AG10803 (cell line): ENCODE measurements at regions not wholly inside any gene's neighbourhood (a gene's known extent, or its start where the extent isn't known, plus 50 kb on each side); places are given as distances from the start of the nearest gene placed in this dataset.

Experiments
- DNase-seq: peaks from one replicate; pipeline ENCODE4 v3.0.0; 2010; ENCODE audit warnings: low read depth
- H3K4me3 ChIP-seq: 2 replicates; pipeline ENCODE4 v1.5.1; 2011; ENCODE audit warnings: mild to moderate bottlenecking, low read length, control low read depth
- TF ChIP-seq, protein P1 (sequence below): conservative IDR thresholded peaks from 2 replicates; pipeline ENCODE4 v1.5.1; 2011; ENCODE audit warnings: mild to moderate bottlenecking, low read length, control low read depth, inconsistent platforms

DNA sequence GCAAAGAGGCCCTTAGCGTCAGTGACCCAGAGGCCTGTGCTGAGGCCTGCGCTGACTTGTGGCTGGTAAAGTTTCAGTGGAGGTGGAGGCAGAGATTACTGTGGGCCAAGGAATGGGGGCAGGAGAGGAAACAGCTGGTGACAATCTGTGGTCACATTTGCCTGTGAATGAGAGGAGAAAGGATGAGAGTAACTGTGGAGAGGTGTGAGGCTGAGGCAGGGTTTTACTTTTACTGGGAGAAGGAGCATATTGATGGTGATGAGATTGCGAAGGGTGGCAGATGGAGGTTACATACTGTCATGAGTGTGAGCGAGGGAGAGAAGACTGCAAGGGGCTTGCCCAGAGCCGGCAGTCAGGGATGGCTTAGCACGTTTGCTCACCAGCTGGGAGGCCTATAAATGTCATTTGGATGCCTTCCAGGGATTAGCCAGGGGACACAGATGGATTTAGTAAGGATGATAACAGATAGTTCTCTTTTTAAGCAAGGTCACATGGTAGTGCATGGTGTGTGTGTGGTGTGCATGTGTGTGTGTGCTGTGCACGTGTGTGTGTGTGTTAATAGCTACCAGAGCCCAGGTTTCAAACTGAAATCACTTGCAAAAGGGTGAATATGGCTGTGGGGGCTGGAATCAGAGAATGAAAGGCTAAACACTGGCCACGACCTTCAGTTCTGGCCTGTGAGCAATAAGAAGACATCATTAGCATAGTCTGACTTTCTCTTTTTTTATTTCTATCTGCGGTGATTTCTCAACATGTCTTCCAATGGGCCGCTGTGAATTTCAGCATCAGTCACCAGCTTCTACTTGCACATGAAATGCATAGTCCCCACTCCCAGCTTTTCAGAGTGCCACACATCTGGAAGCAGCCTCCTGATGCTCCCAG is 291.5 kb upstream of the ZNF32 start:
- DNase-seq, result peak; percentile 60
- TF ChIP-seq, protein P1, sequence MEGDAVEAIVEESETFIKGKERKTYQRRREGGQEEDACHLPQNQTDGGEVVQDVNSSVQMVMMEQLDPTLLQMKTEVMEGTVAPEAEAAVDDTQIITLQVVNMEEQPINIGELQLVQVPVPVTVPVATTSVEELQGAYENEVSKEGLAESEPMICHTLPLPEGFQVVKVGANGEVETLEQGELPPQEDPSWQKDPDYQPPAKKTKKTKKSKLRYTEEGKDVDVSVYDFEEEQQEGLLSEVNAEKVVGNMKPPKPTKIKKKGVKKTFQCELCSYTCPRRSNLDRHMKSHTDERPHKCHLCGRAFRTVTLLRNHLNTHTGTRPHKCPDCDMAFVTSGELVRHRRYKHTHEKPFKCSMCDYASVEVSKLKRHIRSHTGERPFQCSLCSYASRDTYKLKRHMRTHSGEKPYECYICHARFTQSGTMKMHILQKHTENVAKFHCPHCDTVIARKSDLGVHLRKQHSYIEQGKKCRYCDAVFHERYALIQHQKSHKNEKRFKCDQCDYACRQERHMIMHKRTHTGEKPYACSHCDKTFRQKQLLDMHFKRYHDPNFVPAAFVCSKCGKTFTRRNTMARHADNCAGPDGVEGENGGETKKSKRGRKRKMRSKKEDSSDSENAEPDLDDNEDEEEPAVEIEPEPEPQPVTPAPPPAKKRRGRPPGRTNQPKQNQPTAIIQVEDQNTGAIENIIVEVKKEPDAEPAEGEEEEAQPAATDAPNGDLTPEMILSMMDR, result no peak
- no peak overlapping the region for H3K4me3 ChIP-seq

DNA sequence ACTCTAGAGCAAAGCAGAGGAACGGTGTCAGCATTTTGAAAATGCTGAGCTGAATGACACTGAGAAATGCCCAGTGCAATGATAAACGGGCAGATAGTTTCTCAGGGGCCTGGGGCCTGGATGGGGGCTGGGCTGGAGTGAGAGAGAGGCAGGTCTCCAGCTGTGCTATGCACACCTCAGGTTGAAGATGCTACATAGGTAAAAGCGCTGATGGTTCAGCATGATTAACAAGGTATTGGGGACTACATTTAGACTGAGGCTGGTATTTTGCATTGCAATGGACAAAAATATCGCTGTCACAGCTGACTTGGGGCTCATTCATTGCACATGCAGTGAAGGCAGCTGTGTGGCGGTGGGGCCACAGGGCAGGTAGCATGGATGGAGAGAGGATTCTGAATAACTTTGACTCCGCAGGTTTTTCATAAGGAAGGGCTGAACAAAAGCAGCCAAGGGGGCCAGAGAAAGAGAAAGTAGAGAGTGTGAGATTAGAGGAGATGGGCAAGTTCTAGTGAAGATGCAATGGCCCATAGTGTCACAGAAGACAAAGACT is 290.8 kb upstream of the ZNF32 start:
- no peak for DNase-seq
- TF ChIP-seq, protein P1, result no peak
- no peak overlapping the region for H3K4me3 ChIP-seq

DNA sequence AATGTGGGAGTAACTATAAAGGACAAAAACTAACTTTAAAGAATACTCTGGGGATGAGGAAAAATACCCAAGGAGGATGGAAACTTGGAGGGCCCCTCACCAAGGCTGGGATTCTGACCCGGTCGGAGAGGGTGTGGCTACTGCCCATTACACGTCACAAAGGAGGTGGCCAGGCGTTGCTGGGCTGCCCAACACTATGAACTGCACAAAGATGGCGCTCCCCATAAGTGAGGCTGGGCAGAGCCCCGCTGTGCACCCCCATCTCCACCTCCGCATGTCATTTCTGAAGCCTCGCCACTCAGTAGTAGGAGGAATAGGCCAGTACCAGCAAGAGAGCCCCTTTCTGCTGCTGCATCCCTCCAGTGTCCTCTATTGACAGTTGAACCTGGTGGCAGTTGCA is 290.1 kb upstream of the ZNF32 start:
- no peak for DNase-seq
- TF ChIP-seq, protein P1, result no peak
- H3K4me3 ChIP-seq, result no peak overlapping the region

DNA sequence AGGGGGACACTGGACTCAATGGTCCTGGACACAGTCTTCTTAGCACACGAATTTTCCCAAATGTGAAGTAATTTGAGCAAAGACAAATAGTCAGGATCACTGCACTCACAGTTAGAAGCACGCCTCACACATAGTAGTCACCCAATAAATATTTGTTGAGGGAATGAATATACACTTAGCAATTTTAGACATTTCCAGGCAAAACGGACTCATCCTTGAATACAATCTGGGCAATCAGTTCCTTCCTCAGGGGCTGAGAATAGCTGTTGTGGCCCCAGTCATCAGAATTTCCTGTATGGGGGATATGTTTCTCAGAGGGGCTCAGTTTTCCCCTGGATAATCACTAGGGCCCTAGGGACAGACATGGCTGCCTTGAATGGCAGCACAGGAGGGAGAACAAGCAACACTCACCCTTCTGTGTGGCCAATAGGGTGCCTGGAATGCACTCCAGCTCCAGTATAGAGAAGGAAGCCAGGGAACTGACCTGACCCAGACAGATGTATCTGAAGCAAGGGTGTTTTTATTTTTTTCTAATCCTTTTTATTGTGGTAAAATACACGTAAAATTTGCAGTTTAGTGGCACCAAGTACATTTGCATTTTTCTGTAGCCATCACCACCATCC is 282.7 kb upstream of the ZNF32 start:
- TF ChIP-seq, protein P1, result no peak
- DNase-seq, result peak; percentile 89
- no peak overlapping the region for H3K4me3 ChIP-seq

DNA sequence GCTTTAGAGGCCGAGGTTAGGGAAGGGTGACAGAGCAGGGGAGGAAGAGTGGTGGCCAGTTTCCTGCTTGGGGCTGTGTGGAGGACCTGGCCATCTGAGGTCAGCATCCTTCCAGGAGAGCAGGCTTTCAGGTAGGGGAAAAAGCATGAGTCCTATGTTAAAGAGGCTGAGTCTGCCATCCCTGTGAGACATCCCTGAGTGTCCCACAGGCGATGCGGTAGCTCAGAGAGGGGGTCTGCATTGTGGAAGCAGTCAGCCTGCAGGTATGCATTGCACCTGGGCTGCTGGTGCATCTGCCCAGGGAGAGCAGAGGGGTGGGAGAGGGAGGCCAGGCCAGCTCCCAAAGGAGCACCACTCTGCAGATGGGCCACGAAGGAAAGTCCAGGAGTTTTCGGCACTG is 282.1 kb upstream of the ZNF32 start:
- no peak for DNase-seq
- no peak overlapping the region for H3K4me3 ChIP-seq
- TF ChIP-seq, protein P1, result no peak

DNA sequence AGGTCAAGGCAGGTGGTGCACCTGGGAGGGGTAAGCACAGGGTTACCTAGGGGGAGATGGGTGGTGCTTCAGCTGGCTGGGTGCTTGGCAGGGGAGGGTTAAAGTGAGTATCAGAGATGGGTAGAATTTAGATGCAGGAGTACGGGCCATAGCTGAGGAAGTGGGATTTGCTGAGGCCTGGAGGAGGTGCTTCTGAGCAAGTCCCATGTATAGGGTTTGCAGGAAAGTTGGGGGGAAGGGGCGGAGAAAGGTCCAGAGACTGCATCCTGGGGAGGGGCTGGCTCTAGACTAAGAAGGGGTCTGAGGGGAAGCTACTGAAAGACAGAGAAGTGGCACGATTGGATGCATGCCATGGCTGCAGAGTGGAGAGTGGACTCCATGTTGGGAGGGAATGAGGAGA is 281.6 kb upstream of the ZNF32 start:
- H3K4me3 ChIP-seq, result no peak overlapping the region
- TF ChIP-seq, protein P1, result no peak
- DNase-seq, result no peak
